WI38 (cell line): ENCODE measurements at regions not wholly inside any gene's neighbourhood (a gene's known extent, or its start where the extent isn't known, plus 50 kb on each side); places are given as distances from the start of the nearest gene placed in this dataset.

Experiments used
- H3K4me3 ChIP-seq: 2 replicates; pipeline ENCODE4 v1.5.1; 2011; ENCODE audit warnings: low read depth, mild to moderate bottlenecking, control low read depth, low read length
- CTCF ChIP-seq: IDR thresholded peaks from 2 replicates; pipeline ENCODE4 v1.5.1; 2012; ENCODE audit warnings: low read depth, mild to moderate bottlenecking, control low read depth, low read length

- TF ChIP-seq CTCF: no peak
- H3K4me3 ChIP-seq: no peak overlapping the region
These were observed 85.2 kb downstream of the POLR1F start for GRCh38 chr7:19623676-19624075.

GRCh38 chr7:19621740-19622139, 87.1 kb downstream of the POLR1F start:
- TF ChIP-seq CTCF: no peak

GRCh38 chr7:19620470-19620869, 88.4 kb downstream of the POLR1F start:
- TF ChIP-seq CTCF: no peak
- no peak overlapping the region for H3K4me3 ChIP-seq

More at GRCh38 chr7:19621740-19622139, 87.1 kb downstream of the POLR1F start:
- no peak overlapping the region for H3K4me3 ChIP-seq

- no peak for TF ChIP-seq CTCF
- H3K4me3 ChIP-seq: no peak overlapping the region
These were observed 89.7 kb downstream of the POLR1F start for GRCh38 chr7:19619122-19619521.

- TF ChIP-seq CTCF: no peak
- H3K4me3 ChIP-seq: no peak overlapping the region
These were observed 90.9 kb downstream of the POLR1F start for GRCh38 chr7:19617901-19618300.

GRCh38 chr7:19610194-19610943, 98.5 kb downstream of the POLR1F start:
- no peak overlapping the region for H3K4me3 ChIP-seq
- no peak for TF ChIP-seq CTCF

- H3K4me3 ChIP-seq: no peak overlapping the region
- no peak for TF ChIP-seq CTCF
These were observed 119.4 kb downstream of the POLR1F start for GRCh38 chr7:19589446-19589845.
